KBM-7 (cell line): ENCODE measurements at regions not wholly inside any gene's neighbourhood (a gene's known extent, or its start where the extent isn't known, plus 50 kb on each side); places are given as distances from the start of the nearest gene placed in this dataset.

Experiments
- DNase-seq: peaks from one replicate; pipeline ENCODE4 v3.0.0-alpha.2; 2015
- in situ Hi-C: fragments of 300-500 bp; cut with MboI; formaldehyde crosslinking; loops from 2 replicates; pipeline ENCODE4 v1.14.3; 2020; ENCODE audit warnings: low sequenced_read_pairs, low pct_unique_long_range_greater_than_20kb, mixed read lengths

DNA sequence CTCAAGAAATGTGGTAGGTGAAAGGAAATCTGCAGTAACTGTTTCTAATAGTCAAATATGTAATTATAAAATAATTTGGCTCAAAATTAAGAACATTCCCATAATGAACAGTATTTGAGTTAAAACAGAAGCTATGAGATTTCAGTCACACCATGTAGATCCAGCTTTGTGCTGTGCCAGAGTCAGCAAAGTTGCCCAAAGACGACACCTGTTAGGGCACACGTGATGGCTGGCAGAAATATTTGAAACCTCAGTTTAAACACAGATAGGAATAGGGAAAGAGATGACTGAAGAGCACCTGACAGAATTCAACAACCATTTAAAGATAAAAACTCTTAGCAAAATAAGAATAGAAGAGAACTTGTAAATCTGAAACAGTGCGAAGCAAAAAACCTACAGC is 129.3 kb downstream of the CD83 start:
- DNase-seq, result no peak
- in situ Hi-C loops, result no loop called here

DNA sequence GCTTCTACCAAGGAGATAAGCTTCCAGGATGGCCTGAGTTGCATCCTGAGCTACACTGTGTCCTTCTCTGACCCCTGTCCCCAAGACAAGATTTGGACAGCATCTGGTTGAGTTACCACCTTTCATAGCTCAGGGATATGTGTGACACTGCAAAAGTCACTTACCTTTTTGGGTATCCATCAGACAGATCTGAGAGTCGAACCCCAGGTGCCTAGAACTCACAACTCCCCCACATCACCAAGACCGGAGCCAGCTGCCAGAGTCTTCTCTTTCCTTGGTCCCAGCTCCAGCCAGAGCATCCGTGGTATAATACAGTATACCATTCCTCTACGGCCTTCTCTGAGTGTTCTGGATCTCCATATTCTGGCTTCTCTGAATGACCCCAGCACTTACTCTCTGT is 133.0 kb downstream of the CD83 start:
- no peak for DNase-seq
- in situ Hi-C loops, result no loop called here

DNA sequence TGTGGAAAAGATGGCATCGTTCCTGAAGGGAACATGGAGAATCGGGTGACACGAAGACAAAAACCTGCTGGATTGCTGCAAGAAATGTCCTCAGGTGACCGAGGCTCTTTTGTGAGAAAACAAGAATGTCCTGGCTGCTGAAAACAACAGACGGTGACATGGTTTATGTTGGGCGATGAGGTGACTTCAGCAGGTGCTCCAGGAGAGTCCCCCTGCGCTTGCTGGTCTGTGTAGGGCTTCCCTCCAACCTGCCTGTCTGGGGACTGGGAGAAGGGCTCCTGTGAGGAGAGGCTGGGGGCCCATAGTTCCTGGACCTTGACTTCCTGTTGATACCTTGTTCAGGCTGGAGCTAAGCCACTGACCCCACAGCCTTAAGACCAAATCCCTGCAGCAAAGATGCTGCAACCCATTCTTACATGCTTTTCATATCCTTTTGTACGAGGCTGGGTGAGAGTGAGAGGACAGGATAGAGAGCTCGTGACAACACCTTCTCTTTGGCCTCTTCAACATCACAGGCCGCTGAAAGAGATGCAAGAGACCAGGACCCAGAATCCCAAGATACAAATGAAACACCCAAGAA is 134.8 kb downstream of the CD83 start:
- in situ Hi-C loops, result no loop called here
- DNase-seq, result no peak

DNA sequence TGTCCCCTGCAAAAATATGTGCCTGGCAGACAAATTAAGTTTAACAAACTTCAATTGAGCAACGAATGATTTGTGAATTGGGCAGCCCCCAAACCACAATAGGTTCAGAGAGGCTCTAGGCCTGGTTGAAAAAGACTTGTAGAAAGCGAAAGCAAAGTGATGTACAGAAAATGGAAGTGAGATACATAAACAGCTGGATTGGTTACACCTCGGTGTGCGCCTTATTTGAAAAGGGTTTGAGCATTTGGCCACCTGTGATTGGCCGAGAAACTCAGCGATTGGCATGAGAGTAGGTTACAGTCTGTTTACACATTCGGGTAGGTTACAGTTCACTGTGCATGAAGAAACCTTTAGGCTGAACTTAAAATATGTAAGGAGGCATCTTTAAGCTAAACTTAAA is 136.9 kb downstream of the CD83 start:
- in situ Hi-C loops, result no loop called here
- no peak for DNase-seq

DNA sequence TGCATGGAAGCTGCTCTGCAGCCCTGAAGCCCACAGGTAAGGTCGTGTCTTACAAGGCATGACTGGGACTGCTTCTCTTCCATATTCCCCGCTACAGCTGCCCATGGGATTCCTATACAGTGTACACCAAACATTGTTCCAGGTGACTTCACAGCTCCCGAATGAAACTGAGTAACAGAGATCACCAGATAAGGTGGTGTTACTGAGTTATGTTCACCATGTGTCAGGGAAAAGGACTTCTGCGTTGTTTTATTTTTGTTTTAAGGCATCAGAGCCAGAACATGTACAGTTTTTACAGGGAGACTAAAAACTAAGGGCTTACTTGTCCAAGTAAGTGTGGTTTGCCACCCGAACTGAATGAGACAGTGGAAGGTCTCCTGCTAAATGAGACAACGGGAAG is 138.3 kb downstream of the CD83 start:
- no peak for DNase-seq
- in situ Hi-C loops, result no loop called here

DNA sequence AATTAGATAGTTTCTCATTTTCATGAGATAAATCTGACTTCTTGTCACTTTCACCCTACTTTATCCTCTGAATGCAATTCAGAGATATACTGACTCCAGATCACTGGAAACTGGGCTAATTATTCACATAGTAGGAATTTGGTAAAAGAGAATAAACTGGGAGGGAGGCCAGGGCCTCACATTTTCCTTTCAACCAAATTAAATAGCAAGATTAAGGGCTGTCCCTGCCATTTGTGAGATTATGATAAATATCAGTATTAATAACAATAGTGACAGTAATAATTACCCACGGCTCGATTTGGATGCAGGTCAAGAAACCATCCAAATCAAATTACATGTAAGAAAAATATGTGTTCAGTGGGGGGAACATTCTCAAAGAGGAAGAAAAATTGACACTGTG is 140.5 kb downstream of the CD83 start:
- in situ Hi-C loops, result no loop called here
- no peak for DNase-seq

DNA sequence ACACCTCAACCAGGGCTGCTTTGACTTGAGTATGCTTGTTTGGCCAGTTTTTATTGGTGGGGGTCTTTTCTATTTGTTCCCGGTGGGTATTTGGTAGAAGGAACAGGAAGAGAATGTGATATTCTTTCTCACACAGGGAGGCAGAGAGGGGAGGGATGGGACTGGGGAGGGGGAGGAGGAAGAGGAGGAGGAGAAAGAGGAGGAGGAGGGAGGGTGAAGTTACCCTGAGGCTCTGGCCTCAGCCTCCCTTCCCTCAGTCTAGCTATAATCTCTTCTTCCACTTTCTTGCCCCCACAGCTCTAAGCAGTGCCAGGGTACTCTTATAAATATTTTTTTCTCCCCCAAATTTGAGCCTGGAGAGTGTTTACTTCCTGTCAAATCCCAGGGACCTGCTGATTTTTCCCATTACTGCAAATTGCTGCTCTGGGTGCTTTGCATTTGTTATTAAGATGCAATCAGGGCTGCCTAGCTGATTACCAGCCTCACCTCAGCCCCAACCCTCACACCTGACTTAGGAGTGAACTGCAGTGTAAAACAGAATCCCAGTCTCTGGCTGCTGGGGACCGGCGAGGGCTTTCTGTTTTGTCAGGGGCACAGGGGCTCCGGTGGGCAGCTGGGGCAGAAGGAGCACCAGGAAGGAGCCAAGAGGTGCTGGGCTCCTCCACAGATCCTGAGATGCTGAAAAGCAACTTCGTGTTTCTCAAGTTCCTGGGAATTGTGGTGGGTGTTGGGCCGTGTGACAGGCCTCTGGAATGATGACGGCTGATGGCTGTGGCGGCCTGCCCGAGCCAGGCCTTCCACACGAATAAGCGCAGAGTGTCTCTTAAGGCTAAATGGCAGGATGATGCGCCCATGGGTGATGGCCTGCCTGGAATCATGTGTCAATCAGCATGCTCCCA is 141.4 kb downstream of the CD83 start:
- in situ Hi-C loops, result no loop called here
- DNase-seq, result no peak

DNA sequence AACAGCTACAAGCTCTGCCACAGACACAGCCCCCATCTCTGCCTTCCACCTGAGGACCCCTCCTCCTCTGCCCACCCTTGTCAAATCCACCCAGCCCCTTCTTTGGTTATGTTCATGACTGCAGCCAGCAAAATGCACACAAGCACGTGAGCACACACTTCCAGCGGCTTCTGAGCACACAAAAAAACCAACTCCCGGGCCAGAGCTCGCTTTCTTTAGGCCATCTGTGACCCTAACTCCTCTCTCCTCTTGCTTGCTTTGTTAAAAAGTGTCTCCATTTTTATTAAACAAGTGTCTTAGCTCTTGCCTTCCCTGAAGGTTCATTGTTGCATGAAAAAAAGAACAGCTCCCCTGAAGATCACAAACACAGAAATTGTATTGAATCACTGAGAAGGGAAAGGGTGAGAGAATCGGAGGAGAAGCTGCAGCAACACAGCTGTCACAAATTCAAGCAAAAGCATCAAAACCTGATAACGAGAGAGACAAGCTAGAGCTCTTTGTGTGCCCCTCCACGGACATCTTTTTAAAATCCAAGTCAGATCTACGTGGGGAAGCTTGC is 142.1 kb downstream of the CD83 start:
- in situ Hi-C loops, result no loop called here
- no peak for DNase-seq

DNA sequence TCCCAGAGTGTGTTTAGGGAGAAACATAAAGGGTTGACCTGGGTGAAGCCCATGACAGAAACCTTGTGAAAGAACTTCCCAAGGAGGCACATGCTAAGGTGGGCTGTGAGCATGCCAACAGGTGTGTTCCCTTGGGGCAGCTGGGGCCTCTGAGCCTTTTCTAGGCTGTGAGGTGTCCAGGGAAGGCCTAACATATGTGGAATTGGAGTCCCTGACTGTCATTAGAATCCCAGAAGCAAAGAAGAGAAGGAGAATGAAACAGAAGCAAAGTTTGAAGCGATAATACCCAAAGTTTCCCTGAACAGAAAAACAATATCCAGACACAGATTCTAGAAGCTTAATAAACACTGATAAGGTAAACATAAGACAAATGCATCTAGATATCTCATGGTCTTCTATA is 143.3 kb downstream of the CD83 start:
- in situ Hi-C loops, result no loop called here

DNA sequence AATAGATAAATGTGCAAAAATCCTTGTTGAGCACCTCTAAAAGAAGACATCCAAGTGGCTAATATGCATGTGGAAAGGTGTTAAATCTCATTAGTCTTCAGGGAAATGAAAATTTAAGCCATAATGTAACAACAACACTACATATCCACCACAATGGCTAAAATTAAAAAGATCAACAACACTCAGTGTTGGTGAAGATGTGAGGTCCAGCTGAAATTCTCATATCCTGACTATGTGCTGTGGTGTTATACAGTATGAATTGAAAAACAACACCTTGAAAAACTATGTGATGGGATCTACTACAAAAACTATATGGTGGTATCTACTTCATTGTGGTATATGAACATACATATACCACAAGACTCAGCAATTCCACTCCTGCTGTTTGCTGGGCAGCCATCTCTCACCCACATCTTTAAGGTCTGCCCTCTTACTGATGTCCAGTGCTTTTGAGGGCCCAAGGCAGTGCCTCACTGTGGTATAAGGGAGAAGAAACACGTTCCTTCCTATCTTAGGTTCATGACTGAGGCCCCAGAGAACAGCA is 146.4 kb downstream of the CD83 start:
- in situ Hi-C loops, result no loop called here
- no peak for DNase-seq

More for the DNA sequence above, 143.3 kb downstream of the CD83 start:
- no peak for DNase-seq

DNA sequence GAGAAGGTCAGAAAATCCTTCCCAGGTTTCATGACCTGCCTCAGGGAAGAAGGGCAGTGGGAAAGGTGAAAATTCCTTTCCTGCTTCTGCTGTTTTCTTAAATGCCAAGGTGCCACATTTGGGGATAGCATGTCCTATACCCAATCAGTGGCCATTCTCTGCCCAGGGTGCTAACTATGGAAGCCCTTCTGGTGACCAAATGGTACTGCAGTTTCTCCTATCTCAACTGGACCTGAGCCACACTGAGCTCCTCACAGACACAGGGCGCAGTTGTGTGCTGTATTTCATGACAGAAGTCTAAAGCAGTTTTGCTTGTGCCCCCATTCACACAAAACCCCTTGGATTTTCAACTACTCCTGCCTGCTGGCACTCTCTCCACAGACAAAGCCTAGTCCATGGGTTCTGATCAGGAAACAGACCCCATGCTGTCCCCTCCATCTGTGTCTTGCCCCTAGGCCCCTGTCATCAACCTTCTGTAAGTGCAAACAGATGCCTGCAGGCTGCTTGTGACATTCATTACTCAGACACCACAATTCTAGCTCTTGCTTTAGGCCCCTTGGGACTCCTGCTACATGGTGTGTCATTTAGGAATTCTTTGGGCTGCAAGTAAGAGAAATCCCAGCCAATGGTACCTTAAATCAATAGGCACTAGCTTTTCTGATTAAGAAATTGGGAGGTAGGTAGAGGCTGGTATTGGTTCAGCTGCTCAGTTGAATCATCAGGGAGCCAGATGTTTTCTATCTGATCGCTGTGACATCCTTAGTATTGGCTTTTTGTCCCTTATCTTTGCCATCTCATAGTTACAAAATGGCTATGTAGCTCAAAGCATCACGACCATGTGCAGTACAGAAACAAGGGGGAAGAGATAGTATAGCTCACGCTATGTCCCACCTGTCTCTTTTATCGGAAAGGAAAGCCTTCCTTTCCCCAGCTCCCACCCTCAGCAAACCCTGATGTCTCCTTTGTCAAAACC is 147.8 kb downstream of the CD83 start:
- no peak for DNase-seq
- in situ Hi-C loops, result no loop called here

DNA sequence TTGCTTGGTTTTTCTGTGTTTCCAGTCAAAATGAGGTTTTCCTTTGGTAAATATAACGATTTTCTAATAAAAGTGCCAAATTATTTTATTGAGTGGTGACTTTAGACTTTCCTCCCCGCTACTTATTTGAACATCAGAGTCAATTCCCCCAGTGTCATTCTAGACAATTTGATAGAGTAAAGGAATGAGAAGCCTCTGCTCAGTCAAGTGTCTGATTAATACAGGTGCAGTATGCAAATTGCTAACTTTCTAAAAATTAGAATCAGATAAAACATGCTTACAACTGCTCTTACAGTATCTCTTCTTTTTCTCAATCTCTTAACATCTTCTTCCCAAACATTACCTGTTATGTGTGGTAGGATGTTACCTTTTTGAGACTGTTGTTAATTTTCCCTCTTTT is 148.7 kb downstream of the CD83 start:
- no peak for DNase-seq
- in situ Hi-C loops, result no loop called here

DNA sequence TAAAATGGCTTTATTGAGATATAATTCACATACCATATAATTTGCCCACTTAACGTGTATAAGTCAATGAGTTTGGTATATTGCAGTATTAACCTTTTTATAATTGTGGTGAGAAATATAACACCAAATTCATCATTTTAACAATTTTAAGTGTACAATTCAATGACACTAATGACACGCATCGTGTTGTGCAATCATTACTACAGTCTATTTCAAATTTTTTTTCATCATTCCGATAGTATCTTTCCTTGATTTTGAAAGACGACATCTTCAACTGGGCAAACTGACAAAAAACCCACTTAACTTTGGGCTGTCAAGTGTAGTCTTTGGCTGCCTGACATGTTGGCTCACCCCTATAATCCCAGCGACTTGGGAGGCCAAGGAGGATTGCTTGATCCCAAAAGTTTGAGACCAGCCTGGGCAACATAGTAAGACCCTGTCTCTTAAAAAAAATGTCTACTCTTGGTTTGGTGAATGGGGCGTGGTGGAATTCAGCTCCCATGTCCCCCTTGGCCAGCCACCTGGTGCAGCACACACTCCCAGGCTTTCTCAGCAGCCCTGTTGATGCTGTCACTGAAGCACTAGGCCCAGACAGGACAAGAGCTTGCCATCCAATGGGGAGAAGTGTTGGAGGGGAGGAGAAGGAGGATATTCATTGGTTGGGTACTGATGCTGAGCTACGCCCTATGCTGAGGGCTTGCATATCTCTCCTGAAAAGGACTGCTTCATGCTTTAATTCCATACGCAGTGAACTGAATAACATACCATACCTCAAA is 150.5 kb downstream of the CD83 start:
- in situ Hi-C loops, result no loop called here
- no peak for DNase-seq

DNA sequence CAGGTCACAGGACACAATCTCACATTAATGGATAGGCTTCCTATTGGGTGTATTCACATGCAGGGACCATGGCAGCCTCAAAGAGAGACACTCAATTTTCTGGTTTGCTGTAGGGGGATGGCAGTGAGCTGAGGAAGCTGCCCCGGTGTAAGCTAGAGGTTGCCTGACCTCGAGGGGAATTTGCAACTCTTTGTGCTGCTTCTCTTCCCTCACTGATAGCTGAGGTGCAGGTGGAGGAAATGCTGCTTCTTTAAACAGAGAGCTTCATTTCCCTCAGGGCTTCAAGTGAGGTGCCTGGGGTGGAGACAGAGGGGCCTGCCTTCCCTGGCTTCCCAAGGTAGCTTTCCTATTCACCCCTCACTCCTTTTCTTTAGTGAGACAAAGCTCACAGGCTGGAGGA is 151.9 kb downstream of the CD83 start:
- DNase-seq, result no peak
- in situ Hi-C loops, result no loop called here

DNA sequence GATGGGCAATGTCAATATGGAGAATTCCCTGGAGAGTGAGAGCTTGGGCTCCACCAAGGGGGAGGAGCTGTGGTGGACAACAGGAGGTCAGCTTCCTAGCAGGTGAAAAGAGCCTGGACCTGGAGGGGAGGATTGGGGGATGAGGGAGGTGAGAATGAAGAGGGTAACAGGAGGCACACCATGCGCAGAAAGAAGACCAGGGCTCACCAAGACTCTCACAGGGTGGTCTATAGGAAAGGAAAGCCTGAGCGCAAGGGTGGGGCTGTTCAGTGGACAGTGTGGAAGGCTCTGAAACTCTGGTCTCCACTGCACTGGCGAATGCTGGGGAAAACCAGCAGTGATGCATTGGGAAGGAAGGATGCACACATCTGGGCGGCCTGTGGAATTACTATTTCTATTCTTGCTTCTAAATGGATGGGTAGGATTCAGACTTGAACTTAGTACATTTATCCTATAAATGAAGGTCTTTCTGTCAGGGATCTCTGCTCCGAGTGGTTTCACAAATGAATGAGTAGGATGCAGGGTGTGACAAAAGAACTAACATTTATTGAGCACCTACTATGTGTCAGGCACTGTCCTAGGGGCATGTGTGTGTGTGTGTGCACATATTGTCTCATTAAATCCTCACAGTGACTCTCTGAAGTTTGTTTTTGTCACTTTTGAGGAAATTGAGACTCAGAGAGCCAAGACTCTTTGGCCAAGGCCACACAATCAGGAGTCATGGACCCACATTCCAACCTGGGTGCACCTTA is 152.7 kb downstream of the CD83 start:
- DNase-seq, result no peak
- in situ Hi-C loops, result no loop called here

DNA sequence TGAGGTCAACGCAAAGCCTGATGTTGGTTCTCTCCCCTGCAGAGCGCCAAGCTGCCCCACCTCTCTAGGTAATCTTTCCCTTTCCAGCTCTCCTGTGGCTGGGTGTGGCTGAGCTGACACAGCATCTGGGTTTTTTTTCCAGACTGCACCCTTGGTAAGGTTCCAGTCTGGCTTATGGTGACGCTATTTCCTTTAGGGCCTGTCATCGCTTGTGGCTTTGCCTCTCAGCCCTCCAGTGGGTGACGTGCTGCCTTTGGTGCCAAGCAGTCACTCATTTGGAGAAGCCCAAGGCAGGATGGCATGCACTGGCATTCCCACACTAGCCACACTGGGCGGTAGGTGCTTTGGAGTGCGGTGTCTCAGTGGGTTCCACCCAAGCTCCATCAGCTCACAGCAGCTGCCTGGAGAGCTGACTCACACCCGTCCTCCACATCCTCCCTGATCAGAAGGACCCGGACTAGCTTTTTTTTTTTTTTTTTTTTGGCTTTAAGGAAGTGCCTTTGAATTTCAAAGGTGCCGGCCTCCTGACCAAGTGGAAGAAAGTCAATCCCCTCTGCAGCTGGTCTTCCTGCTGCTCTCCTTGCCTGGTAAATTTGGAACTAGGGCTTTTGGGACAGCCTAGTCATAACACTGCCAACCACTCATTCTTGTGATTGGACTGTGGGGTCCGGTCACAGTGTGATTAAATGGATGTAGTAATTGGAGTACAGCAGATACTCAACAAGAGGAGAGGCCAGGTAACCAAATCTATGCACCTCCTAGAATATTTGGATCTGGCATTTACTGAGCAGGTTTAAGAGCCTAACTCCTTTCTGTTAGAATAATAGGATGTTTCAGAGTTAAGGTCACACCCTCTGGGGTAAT is 153.6 kb downstream of the CD83 start:
- peak; percentile 57 for DNase-seq
- in situ Hi-C loops, result no loop called here
